GM18498 (cell line): ENCODE measurements at regions not wholly inside any gene's neighbourhood (a gene's known extent, or its start where the extent isn't known, plus 50 kb on each side); places are given as distances from the start of the nearest gene placed in this dataset.

ENCODE experiments used
- ATAC-seq: cut with Tn5 transposase; IDR thresholded peaks from one replicate; pipeline ENCODE4 v1.9.1; 2021; ENCODE audit warnings: mild to moderate bottlenecking, moderate library complexity; ENCODE audit not compliant: unreplicated experiment

- no peak for ATAC-seq
Observed at GRCh38 chr17:73723317-73723716, 79.1 kb upstream of the SDK2 start.

GRCh38 chr17:73724341-73724740 is 80.1 kb upstream of the SDK2 start:
- no peak for ATAC-seq

- no peak for ATAC-seq
Observed at GRCh38 chr17:73724990-73725389, 80.7 kb upstream of the SDK2 start.

- ATAC-seq, result no peak
Observed at GRCh38 chr17:73725794-73726515, 81.7 kb upstream of the SDK2 start.

GRCh38 chr17:73727941-73728340 is 83.7 kb upstream of the SDK2 start:
- no peak for ATAC-seq

GRCh38 chr17:73729101-73729500 is 84.9 kb upstream of the SDK2 start:
- no peak for ATAC-seq

- no peak for ATAC-seq
Observed at GRCh38 chr17:73731733-73732132, 87.5 kb upstream of the SDK2 start.

GRCh38 chr17:73733517-73733916 is 89.3 kb upstream of the SDK2 start:
- no peak for ATAC-seq

GRCh38 chr17:73735245-73735644 is 91.0 kb upstream of the SDK2 start:
- ATAC-seq, result no peak

GRCh38 chr17:73738751-73739575 is 94.7 kb upstream of the SDK2 start:
- ATAC-seq, result no peak

GRCh38 chr17:73740370-73740769 is 96.1 kb upstream of the SDK2 start:
- no peak for ATAC-seq

GRCh38 chr17:73742948-73743381 is 98.7 kb upstream of the SDK2 start:
- ATAC-seq, result no peak

- no peak for ATAC-seq
Observed at GRCh38 chr17:73743518-73744201, 99.4 kb upstream of the SDK2 start.

GRCh38 chr17:73744411-73744810 is 100.2 kb upstream of the SDK2 start:
- no peak for ATAC-seq

- ATAC-seq, result no peak
Observed at GRCh38 chr17:73746314-73747073, 102.2 kb upstream of the SDK2 start.

GRCh38 chr17:73747221-73748002 is 103.2 kb upstream of the SDK2 start:
- no peak for ATAC-seq

- no peak for ATAC-seq
Observed at GRCh38 chr17:73748508-73748907, 104.3 kb upstream of the SDK2 start.

- ATAC-seq, result no peak
Observed at GRCh38 chr17:73749337-73749823, 105.1 kb upstream of the SDK2 start.

- ATAC-seq, result no peak
Observed at GRCh38 chr17:73749928-73750605, 105.8 kb upstream of the SDK2 start.
